ENCODE measurements at regions not wholly inside any gene's neighbourhood (a gene's known extent, or its start where the extent isn't known, plus 50 kb on each side); places are given as distances from the start of the nearest gene placed in this dataset. TPM values are rescaled to one million over a fixed set of nuclear protein-coding genes. Genes with fewer than 3 reads are reported as not detected.

Small RNAs in the stretch of these regions (small RNA-seq; reads per million reads assigned to genes)
- not detected for gene RNU6-1323P

Measured in neural progenitor cell (in vitro differentiated cells).